ENCODE measurements at regions not wholly inside any gene's neighbourhood (a gene's known extent, or its start where the extent isn't known, plus 50 kb on each side); places are given as distances from the start of the nearest gene placed in this dataset.

- no peak for DNase-seq (ENCODE audit: low read depth)
- TF ChIP-seq CTCF (conservative IDR thresholded peaks at IDR 0.05; ENCODE audit: low read length), result no peak
- H3K4me3 ChIP-seq (ENCODE audit: low read length), result no peak overlapping the region
These were observed 221.6 kb upstream of the EMCN start for GRCh38 chr4:100739426-100739825.

- TF ChIP-seq CTCF (conservative IDR thresholded peaks at IDR 0.05; ENCODE audit: low read length), result no peak
- peak; percentile 68 for DNase-seq (ENCODE audit: low read depth)
- H3K4me3 ChIP-seq (ENCODE audit: low read length), result no peak overlapping the region
These were observed 220.7 kb upstream of the EMCN start for GRCh38 chr4:100738196-100739165.

GRCh38 chr4:100736641-100737451 lies 219.0 kb upstream of the EMCN start:
- TF ChIP-seq CTCF (conservative IDR thresholded peaks at IDR 0.05; ENCODE audit: low read length), result no peak
- DNase-seq (ENCODE audit: low read depth), result peak; percentile 84

GRCh38 chr4:100728861-100729260 lies 211.0 kb upstream of the EMCN start:
- TF ChIP-seq CTCF (conservative IDR thresholded peaks at IDR 0.05; ENCODE audit: low read length), result no peak
- no peak for DNase-seq (ENCODE audit: low read depth)
- no peak overlapping the region for H3K4me3 ChIP-seq (ENCODE audit: low read length)

More at GRCh38 chr4:100736641-100737451, 219.0 kb upstream of the EMCN start:
- H3K4me3 ChIP-seq (ENCODE audit: low read length), result no peak overlapping the region

GRCh38 chr4:100722866-100723459 lies 205.1 kb upstream of the EMCN start:
- no peak overlapping the region for H3K4me3 ChIP-seq (ENCODE audit: low read length)
- DNase-seq (ENCODE audit: low read depth), result no peak
- TF ChIP-seq CTCF (conservative IDR thresholded peaks at IDR 0.05; ENCODE audit: low read length), result no peak

- no peak for DNase-seq (ENCODE audit: low read depth)
- no peak overlapping the region for H3K4me3 ChIP-seq (ENCODE audit: low read length)
- TF ChIP-seq CTCF (conservative IDR thresholded peaks at IDR 0.05; ENCODE audit: low read length), result no peak
These were observed 204.3 kb upstream of the EMCN start for GRCh38 chr4:100722133-100722532.
